ENCODE measurements at regions not wholly inside any gene's neighbourhood (a gene's known extent, or its start where the extent isn't known, plus 50 kb on each side); places are given as distances from the start of the nearest gene placed in this dataset.

GRCh38 chr1:229991724-229992333 is 75.2 kb upstream of the GALNT2 start:
- TF ChIP-seq CTCF (conservative IDR thresholded peaks at IDR 0.05 in 1 of 2, IDR thresholded peaks at IDR 0.05 in 1 of 2; ENCODE audit: extremely low read depth in 1 of 2, insufficient read depth in 1 of 2, low read depth in 1 of 2, low read length in 2 of 2) = no peak
- TF ChIP-seq EZH2 (IDR thresholded peaks at IDR 0.05; ENCODE audit: borderline replicate concordance, low read length) = no peak
